NCI-H748 (cell line): ENCODE measurements at regions not wholly inside any gene's neighbourhood (a gene's known extent, or its start where the extent isn't known, plus 50 kb on each side); places are given as distances from the start of the nearest gene placed in this dataset.

ENCODE experiments used
- DNase-seq: peaks from one replicate; lab custom pipeline; 2025; ENCODE audit not compliant: unreplicated experiment; lab: John Stamatoyannopoulos, UW

DNA sequence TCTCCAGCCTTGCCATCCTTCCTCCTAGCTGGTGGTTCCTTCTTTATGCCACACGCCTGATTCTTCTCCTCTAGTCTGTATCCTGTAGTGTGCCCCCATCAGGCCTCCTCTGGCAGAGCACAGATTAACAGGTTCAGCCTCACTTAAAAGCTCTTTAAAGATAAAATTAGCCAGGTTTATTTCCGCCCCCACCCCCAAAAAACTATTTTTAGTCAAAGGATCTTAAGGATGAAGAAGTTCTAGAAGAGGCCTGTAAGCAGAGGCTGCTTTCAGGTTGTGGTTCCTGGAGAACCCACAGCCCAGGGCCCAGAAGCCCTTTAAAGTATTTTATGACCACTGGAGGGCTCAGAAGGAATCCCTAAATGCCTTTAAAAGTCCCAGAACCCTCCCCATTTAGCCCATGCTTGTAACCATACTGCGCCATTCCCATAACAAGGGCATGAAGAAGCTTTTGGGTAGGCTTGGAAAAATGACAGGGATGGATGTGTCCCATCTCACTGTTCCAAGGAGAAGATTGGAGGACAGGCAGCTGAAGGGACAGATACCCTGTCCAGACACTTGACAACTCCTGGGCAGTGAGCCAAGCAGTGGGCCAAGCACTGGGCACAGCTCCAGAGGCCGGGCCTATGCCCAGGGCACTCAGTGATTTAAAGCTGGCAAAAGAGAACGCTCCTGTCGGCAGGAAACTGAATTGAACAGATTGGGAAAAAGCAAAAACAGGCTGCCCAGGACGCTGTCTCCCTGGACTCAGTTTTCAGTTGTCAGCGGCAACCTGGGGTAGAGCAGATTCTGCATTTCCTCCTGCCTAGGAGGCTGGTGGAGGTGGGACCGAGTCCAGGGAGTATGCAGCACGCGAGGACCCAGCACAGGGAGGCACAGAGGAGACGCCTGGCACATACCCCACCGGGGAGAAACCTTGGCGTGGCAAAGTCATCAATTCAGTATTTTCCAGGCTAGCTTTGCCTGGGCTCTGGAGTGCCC lies 106.3 kb upstream of the SSBP2 start:
- peak; percentile 87 for DNase-seq

DNA sequence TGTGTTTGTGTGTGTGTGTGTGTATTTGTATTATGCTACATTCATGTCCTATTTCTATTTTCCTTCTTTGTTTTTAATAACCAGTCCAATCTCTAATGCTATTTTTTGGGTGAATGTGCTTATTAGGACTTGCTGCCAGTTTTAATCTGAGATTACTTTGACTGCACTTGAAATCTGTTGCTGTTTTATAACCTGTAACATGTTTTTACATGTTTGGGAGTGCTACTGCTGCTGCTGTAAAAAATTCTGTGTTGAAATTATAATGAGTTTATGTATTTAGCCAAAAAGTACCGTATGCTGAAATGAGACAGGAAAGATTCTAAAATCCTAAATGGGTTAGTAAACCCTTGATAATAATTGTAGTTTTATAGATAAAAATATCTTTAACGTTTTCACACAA lies 104.7 kb upstream of the SSBP2 start:
- no peak for DNase-seq

- peak; percentile 72 for DNase-seq
Measured at GRCh38 chr5:81854915-81855314, 104.0 kb upstream of the SSBP2 start.

GRCh38 chr5:81854485-81854884 lies 103.6 kb upstream of the SSBP2 start:
- DNase-seq, result no peak

DNA sequence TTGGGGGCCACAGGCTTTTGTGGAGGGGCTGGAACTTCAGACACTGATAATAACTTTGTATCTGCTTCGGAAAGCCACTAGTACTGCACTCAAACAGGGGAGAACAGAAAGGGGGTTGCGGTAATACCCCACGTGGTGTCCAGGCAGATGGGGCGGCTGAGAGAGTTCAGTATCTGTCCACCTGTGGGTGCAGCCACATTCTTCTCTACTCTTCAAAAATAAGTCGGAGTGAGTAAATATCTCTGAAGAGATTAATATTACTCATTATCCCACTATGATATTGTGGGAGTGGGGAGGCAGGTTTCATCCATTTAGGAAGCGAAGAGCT lies 102.1 kb upstream of the SSBP2 start:
- DNase-seq, result no peak

DNA sequence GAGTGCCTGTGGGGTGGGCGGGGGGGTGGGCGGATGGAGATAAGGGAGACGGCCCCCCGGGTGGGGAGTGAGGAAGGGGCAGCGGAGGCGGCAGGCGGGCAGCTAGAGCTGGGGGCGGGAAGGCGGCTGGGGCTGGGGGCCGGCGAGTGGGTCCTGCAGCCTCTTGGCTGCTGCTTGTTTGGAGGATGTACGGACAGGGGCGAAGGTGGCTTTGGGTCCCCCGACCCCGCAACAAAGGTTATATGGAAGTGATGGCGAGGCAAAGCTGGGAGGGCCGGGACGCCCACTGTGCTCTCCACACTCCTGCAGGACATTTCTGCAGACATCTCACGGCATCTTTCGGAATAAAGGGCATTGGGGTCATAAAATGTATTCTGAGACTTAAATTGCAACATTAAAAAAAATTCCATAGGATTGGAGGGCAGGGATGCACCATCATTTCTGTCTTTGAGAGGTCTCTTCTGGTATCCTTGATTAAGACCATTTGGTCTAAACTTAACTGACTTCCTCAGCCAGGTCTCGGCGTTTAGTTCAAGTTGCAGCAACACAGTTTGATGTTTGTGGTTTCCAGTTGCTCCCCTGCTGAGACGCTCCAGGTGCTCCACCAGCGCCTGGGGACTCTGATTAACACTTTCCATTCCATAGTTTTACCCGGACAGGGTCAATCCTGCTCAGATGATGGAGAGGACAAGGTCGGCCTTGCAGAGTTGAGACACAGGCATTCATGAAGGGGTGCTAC lies 101.6 kb upstream of the SSBP2 start:
- DNase-seq, result peak; percentile 70

DNA sequence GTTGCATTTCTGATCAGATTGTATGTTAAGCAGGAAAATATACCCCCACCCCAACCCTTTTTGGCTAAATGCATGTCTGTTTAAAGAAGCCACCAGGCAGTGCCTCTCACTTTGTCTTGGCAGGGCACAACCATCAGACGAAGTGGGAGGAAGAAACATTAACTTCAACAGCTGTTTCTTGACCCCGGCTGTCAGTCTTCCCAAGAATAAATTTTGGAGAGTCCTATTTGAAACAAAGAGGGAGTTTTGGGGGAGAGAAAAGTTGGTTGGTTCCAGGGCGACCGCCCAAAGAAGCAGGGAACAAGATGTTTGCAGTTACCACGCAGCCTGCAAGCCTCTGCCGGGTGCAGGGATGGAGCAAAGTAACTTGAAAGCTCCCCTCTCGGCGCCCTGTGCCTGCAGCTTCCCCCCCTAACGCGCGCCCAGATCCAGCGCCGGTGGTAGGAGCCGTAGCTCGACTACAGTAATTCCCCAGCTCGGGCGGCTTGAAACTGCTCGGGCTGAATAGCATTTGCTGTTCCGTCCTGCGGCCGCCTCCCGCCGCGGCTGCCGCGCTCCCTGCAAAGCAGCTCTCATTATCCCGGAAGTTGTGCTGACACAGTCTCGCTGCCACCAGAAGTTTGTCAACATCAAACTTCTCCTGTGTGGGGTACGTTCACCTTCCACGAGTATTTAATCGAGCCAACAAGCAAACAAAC lies 100.7 kb upstream of the SSBP2 start:
- DNase-seq, result peak; percentile 96

GRCh38 chr5:81850501-81851357 lies 99.8 kb upstream of the SSBP2 start:
- DNase-seq, result no peak

DNA sequence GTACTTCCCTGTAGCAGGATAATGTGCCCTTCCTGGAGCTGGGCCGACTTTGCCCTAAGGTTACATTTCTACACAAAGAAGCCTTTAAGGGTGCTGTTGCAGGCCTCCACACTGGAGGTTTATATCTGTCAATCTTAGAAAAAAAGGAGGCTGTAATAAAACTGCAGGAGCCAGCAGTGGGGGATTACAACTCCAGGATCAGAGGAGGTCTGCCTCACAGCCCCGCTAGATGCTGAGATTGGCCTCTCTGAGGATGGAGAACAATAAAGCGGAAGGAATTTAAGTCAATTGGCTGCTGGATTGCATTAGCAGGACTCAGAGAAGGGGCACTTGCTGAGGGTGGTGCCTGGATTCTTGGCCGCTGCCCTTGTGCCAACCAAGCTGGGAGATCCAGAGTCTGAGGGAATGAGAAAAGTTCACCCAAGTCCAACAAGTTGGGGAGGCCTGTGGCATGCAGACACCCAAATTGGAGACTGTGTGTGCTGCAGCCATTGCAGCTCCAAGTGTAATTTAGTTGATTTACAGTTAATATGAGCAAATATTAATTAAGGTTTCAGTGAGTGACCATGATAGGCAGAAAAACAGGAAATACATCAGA lies 99.0 kb upstream of the SSBP2 start:
- DNase-seq, result no peak

GRCh38 chr5:81848362-81848880 lies 97.5 kb upstream of the SSBP2 start:
- DNase-seq, result no peak

DNA sequence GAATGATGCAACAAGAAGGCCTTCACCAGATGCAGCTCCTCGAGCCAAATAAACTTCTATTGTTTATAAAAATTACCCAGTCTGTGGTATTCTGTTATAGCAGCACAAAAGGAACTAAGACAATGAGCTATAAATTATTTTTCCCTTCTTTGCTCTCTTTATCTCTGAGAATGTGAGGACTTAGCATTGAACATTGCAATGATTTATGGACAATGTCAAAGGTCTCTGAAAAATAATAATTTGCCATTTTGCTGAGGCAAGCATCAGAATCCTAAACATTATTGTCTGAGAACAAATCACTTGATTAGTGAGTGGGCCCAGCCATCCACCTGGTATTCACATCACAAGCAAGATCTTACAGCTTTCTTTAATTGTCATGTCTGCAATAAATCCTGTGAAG lies 95.4 kb upstream of the SSBP2 start:
- no peak for DNase-seq

GRCh38 chr5:81843845-81844244 lies 92.9 kb upstream of the SSBP2 start:
- DNase-seq, result no peak

GRCh38 chr5:81842795-81843398 lies 92.0 kb upstream of the SSBP2 start:
- DNase-seq, result peak; percentile 16

GRCh38 chr5:81839034-81839433 lies 88.1 kb upstream of the SSBP2 start:
- DNase-seq, result no peak

- peak; percentile 22 for DNase-seq
Measured at GRCh38 chr5:81838307-81838906, 87.5 kb upstream of the SSBP2 start.

GRCh38 chr5:81837667-81838306 lies 86.9 kb upstream of the SSBP2 start:
- no peak for DNase-seq

DNA sequence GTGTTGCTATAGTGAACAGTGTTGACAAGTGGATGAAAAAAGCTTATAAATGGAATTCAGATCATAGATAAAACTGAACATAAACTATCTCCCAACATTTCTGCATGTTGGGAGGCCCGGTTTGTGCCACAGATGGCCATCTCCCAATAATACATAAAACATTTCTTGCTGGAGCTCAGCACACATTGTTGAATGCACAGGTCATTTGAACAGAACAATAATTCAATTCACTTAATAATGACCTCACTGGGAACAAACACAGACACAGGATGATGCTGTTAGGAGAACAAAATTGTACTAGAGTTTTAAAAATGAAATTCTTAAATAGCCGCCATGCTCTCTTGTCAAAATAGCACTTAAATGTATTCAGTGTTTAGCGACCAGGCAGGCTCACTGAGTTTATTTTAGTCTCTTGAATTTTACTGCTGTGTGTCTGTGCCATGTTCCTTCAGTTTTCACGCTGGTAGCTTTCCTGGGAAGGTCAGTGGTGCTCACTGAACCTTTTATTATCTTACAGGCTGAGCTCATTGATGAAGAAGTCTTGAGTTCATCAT lies 85.0 kb upstream of the SSBP2 start:
- DNase-seq, result peak; percentile 23

DNA sequence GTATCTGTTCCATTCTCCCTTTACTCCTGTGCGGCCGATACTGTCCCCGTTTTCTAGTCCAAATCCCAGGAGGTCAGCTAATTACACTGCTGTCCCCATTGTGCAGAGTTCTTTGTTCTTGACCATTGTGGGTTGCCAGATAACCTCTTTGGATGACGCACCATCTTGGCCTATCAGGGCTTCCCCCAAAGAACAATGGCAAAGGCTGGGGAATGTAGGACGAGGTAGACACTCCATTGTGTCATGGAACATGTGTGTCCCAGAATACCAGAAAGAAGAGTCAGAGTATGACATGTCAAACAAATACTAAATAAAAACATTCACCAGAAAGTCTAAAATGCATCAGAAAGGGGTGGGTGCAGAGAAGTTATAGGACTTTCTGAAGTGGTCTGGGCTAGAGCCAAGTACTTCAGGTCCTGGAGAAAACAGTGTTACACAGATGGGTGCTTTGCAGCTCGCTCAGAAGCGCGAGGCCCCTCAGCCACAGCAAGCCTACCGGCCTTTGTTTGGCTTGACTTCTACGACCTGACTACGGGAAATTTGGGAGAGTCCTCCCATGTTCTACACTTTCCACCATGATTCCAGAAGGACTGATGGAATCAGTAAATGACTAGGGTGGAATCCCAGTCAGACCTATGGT lies 83.2 kb upstream of the SSBP2 start:
- DNase-seq, result no peak
